HEK293 (cell line): ENCODE measurements at regions not wholly inside any gene's neighbourhood (a gene's known extent, or its start where the extent isn't known, plus 50 kb on each side); places are given as distances from the start of the nearest gene placed in this dataset.

Source experiments
- ZNF140 ChIP-seq: fragments of 450-650 bp; formaldehyde crosslinking; IDR thresholded peaks from 2 replicates; pipeline ENCODE4 v1.5.1; 2016; ENCODE audit warnings: missing biosample characterization, missing genetic modification characterization
- ZNF777 ChIP-seq: fragments of 450-650 bp; formaldehyde crosslinking; IDR thresholded peaks from 2 replicates; pipeline ENCODE4 v1.5.1; 2017; ENCODE audit warnings: missing biosample characterization, missing genetic modification characterization, borderline replicate concordance
- TF ChIP-seq, protein P1 (sequence below): fragments of 450-650 bp; formaldehyde crosslinking; IDR thresholded peaks from 2 replicates; pipeline ENCODE4 v1.5.1; 2016; ENCODE audit warnings: missing biosample characterization, missing genetic modification characterization
- TF ChIP-seq, protein P2 (sequence below): fragments of 450-650 bp; formaldehyde crosslinking; IDR thresholded peaks from 2 replicates; pipeline ENCODE4 v1.5.1; 2016; ENCODE audit warnings: missing biosample characterization, missing genetic modification characterization

DNA sequence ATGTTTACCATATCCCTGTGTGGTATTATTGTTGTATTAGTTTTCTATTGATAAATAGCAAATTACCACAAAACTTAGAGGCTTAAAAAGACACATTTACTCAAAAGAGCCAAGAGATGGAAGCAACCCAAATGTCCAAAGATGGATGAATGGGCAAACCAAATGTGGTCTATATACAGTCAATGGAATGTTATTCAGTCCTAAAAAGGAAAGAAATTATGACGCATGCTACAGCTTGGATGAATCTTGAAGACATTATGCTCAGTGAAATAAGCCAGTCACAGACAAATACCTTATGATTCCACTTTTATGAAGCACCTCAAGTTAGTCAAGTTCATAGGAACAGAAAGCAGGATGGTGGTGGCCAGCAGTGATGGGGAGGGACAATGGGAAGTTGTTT is 144.7 kb downstream of the QDPR start:
- TF ChIP-seq, protein P1, sequence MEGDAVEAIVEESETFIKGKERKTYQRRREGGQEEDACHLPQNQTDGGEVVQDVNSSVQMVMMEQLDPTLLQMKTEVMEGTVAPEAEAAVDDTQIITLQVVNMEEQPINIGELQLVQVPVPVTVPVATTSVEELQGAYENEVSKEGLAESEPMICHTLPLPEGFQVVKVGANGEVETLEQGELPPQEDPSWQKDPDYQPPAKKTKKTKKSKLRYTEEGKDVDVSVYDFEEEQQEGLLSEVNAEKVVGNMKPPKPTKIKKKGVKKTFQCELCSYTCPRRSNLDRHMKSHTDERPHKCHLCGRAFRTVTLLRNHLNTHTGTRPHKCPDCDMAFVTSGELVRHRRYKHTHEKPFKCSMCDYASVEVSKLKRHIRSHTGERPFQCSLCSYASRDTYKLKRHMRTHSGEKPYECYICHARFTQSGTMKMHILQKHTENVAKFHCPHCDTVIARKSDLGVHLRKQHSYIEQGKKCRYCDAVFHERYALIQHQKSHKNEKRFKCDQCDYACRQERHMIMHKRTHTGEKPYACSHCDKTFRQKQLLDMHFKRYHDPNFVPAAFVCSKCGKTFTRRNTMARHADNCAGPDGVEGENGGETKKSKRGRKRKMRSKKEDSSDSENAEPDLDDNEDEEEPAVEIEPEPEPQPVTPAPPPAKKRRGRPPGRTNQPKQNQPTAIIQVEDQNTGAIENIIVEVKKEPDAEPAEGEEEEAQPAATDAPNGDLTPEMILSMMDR (tag by site-specific recombination): no peak
- TF ChIP-seq, protein P2, sequence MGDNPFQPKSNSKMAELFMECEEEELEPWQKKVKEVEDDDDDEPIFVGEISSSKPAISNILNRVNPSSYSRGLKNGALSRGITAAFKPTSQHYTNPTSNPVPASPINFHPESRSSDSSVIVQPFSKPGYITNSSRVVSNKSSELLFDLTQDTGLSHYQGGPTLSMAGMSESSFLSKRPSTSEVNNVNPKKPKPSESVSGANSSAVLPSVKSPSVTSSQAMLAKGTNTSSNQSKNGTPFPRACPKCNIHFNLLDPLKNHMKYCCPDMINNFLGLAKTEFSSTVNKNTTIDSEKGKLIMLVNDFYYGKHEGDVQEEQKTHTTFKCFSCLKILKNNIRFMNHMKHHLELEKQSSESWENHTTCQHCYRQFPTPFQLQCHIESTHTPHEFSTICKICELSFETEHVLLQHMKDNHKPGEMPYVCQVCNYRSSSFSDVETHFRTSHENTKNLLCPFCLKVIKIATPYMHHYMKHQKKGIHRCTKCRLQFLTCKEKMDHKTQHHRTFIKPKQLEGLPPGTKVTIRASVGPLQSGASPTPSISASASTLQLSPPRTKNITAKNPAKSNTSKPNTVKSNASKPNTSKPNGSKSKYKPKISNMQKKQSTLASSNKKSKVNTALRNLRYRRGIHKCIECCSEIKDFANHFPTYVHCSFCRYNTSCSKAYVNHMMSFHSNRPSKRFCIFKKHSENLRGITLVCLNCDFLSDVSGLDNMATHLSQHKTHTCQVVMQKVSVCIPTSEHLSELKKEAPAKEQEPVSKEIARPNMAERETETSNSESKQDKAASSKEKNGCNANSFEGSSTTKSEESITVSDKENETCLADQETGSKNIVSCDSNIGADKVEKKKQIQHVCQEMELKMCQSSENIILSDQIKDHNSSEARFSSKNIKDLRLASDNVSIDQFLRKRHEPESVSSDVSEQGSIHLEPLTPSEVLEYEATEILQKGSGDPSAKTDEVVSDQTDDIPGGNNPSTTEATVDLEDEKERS (tag by site-specific recombination): no peak
- no peak for TF ChIP-seq ZNF777 (tag by site-specific recombination)
- no peak for TF ChIP-seq ZNF140 (tag by site-specific recombination)
